Epithelial cell of proximal tubule (primary cell): ENCODE measurements at regions not wholly inside any gene's neighbourhood (a gene's known extent, or its start where the extent isn't known, plus 50 kb on each side); places are given as distances from the start of the nearest gene placed in this dataset.

Experiments used
- DNase-seq: peaks from one replicate; pipeline ENCODE4 v3.0.0-alpha.2; 2011; ENCODE audit warnings: low read depth
- H3K4me3 ChIP-seq: 2 replicates; pipeline ENCODE4 v1.5.1; 2011; ENCODE audit warnings: low read depth, mild to moderate bottlenecking, low read length
- TF ChIP-seq, protein P1 (sequence below): conservative IDR thresholded peaks from 2 replicates; pipeline ENCODE4 v1.5.1; 2012; ENCODE audit warnings: low read depth, mild to moderate bottlenecking, low read length

DNA sequence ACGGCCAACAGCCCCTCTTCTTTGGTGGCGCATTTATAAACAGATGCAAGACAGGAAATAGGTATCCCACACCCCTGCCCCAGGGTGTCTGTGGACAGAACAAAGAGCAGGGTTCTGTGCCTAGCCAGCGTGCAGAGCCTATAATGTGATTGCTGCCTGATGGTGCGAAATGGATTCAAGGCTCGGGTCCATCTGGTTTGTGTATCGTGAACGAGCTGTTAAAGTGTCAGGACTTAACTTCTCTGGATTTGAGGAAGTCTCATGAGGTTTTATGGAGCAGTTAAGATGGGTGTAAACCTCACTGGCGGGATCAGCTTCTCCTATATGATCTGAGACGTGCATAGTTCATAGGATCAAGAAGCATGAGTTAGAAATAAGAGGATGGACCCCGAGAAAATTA lies 388.7 kb upstream of the TBX3 start:
- TF ChIP-seq, protein P1, sequence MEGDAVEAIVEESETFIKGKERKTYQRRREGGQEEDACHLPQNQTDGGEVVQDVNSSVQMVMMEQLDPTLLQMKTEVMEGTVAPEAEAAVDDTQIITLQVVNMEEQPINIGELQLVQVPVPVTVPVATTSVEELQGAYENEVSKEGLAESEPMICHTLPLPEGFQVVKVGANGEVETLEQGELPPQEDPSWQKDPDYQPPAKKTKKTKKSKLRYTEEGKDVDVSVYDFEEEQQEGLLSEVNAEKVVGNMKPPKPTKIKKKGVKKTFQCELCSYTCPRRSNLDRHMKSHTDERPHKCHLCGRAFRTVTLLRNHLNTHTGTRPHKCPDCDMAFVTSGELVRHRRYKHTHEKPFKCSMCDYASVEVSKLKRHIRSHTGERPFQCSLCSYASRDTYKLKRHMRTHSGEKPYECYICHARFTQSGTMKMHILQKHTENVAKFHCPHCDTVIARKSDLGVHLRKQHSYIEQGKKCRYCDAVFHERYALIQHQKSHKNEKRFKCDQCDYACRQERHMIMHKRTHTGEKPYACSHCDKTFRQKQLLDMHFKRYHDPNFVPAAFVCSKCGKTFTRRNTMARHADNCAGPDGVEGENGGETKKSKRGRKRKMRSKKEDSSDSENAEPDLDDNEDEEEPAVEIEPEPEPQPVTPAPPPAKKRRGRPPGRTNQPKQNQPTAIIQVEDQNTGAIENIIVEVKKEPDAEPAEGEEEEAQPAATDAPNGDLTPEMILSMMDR, result no peak
- H3K4me3 ChIP-seq, result no peak overlapping the region
- DNase-seq, result no peak

GRCh38 chr12:115070313-115070712 lies 386.3 kb upstream of the TBX3 start:
- TF ChIP-seq, protein P1, result no peak
- DNase-seq, result no peak
- no peak overlapping the region for H3K4me3 ChIP-seq

DNA sequence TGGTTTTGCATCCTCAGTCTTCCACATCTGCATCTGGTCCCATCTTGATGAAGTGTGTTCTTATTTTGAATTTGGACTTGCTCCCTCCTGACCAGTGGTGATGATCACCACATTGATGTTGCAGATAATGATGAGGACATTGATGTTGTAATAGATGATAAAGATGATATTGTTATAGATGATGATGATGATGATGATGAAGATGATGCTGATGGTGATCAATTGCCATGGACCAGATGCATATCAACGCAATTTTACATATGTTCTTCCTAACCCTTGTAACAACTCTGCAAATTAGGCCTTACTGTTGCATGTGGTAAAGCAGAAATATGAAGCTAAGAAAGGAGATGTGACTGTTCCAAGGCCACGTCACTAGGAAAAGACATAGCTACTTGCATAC lies 380.3 kb upstream of the TBX3 start:
- TF ChIP-seq, protein P1, result no peak
- no peak overlapping the region for H3K4me3 ChIP-seq
- no peak for DNase-seq

DNA sequence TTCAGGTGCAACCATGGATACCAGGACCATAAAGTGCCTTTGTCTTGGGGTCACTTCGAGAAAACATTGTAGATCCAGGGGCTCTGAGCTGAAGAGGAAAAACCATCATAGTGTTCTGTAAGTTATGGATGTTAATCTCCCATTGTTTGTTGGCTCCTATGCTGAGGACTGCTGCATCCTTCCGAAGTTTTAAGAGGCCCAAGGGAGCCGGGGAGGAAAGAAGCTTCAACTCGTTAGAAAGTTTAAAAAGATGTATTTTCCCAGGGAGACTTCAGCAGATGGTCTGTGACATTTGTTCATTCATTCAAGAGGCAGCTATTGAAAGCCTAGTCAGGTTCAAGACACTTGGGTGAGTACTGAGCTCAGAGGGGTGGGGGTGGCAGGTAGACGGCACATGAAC lies 378.8 kb upstream of the TBX3 start:
- no peak overlapping the region for H3K4me3 ChIP-seq
- DNase-seq, result no peak
- TF ChIP-seq, protein P1, result no peak

- no peak for DNase-seq
- TF ChIP-seq, protein P1, result no peak
- H3K4me3 ChIP-seq, result no peak overlapping the region
These were observed 376.6 kb upstream of the TBX3 start for GRCh38 chr12:115060477-115061168.

DNA sequence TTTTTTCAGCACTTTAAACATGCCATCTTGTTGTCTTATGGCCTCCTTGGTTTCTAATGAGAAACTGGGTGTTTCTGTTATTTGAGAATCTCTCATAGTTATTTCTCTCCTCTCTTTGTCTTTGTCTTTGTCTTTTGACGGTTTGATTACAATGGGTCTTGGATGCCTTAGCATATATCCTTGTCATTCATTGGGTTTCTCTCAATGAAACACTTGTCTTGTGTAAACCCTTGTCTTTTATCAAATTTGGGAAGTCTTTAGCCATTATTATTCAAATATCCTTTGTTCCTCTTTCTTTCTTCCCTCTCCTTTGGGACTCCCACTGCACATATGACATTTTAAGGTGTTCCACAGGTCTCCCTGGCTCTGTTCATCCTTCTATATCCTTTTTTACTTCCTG lies 373.5 kb upstream of the TBX3 start:
- H3K4me3 ChIP-seq, result no peak overlapping the region
- TF ChIP-seq, protein P1, result no peak
- no peak for DNase-seq

GRCh38 chr12:115051378-115051777 lies 367.4 kb upstream of the TBX3 start:
- TF ChIP-seq, protein P1, result no peak
- no peak for DNase-seq
- no peak overlapping the region for H3K4me3 ChIP-seq
